22Rv1 (cell line): ENCODE measurements at regions not wholly inside any gene's neighbourhood (a gene's known extent, or its start where the extent isn't known, plus 50 kb on each side); places are given as distances from the start of the nearest gene placed in this dataset.

Experiments used
- H3K27ac ChIP-seq: fragments of 450-650 bp; 2 replicates; pipeline ENCODE4 v1.5.1; 2017
- ZFX ChIP-seq: fragments of 450-650 bp; IDR thresholded peaks from 2 replicates; pipeline ENCODE4 v1.6.1; 2017; ENCODE audit warnings: antibody characterized with exemption, borderline replicate concordance
- TF ChIP-seq, protein P1 (sequence below): fragments of 450-650 bp; IDR thresholded peaks from 2 replicates; pipeline ENCODE4 v1.5.1; 2017; ENCODE audit warnings: mild to moderate bottlenecking

- H3K27ac ChIP-seq, result no peak overlapping the region
- TF ChIP-seq, protein P1, sequence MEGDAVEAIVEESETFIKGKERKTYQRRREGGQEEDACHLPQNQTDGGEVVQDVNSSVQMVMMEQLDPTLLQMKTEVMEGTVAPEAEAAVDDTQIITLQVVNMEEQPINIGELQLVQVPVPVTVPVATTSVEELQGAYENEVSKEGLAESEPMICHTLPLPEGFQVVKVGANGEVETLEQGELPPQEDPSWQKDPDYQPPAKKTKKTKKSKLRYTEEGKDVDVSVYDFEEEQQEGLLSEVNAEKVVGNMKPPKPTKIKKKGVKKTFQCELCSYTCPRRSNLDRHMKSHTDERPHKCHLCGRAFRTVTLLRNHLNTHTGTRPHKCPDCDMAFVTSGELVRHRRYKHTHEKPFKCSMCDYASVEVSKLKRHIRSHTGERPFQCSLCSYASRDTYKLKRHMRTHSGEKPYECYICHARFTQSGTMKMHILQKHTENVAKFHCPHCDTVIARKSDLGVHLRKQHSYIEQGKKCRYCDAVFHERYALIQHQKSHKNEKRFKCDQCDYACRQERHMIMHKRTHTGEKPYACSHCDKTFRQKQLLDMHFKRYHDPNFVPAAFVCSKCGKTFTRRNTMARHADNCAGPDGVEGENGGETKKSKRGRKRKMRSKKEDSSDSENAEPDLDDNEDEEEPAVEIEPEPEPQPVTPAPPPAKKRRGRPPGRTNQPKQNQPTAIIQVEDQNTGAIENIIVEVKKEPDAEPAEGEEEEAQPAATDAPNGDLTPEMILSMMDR, result no peak
- TF ChIP-seq ZFX, result no peak
Observed at GRCh38 chr6:9085054-9085708, 649.8 kb upstream of the SLC35B3 start.

DNA sequence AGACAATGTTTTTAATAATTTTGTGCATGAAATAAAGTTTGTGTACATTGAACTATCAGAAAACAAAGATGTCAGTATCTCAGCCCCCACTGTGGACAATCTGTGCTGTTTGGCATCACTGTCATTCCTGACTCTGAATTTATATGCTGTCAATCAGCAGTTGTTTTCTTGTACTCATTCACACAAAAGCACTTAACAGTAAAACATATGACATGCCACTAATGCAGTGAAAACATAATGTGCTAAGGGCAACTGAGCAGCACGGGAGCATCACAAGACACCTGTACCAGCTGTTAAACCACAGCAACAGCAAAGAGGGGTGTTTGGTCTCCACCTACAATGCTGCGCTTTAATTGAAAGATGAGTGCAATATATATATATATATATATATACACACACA is 647.8 kb upstream of the SLC35B3 start:
- no peak overlapping the region for H3K27ac ChIP-seq
- TF ChIP-seq ZFX, result no peak
- TF ChIP-seq, protein P1, result no peak

GRCh38 chr6:9066726-9067125 is 631.4 kb upstream of the SLC35B3 start:
- TF ChIP-seq, protein P1, result no peak
- no peak for TF ChIP-seq ZFX
- no peak overlapping the region for H3K27ac ChIP-seq

GRCh38 chr6:9064156-9064555 is 628.8 kb upstream of the SLC35B3 start:
- TF ChIP-seq ZFX, result no peak
- no peak overlapping the region for H3K27ac ChIP-seq

GRCh38 chr6:9062596-9062995 is 627.3 kb upstream of the SLC35B3 start:
- no peak overlapping the region for H3K27ac ChIP-seq
- TF ChIP-seq ZFX, result no peak
- TF ChIP-seq, protein P1, result no peak

GRCh38 chr6:9057937-9058336 is 622.6 kb upstream of the SLC35B3 start:
- TF ChIP-seq ZFX, result no peak
- TF ChIP-seq, protein P1, result no peak
- H3K27ac ChIP-seq, result no peak overlapping the region

GRCh38 chr6:9056556-9056955 is 621.2 kb upstream of the SLC35B3 start:
- TF ChIP-seq, protein P1, result no peak
- no peak for TF ChIP-seq ZFX
- no peak overlapping the region for H3K27ac ChIP-seq

DNA sequence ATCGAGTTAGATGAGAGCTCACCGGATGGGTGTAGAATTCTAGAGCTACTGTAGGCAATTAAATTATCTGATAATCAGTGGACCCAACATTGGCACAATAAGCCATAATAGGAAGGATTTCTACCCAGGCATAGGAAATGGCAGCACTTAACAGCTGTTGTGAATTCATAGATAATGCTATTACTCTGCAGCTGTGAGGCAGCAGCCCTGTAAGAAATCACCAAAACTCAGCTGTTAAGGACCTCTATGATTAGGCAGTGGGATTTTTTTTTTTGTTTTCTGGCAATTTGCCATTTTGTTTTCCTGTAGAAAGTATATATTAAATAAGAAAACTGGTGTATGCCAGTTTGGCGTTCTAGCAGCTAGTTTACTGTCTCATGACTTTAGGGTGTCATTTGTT is 609.1 kb upstream of the SLC35B3 start:
- TF ChIP-seq, protein P1, result no peak
- no peak overlapping the region for H3K27ac ChIP-seq
